ENCODE measurements at regions not wholly inside any gene's neighbourhood (a gene's known extent, or its start where the extent isn't known, plus 50 kb on each side); places are given as distances from the start of the nearest gene placed in this dataset.

- TF ChIP-seq POLR2A (IDR thresholded peaks at IDR 0.05) (no peak), CTCF (IDR thresholded peaks at IDR 0.05) (no peak)
These were observed 118.4 kb downstream of the BANF2 start for GRCh38 chr20:17818187-17818586.

Measured in testis (tissue), 2 donors.